Liver (tissue), 7 donors: ENCODE measurements at regions not wholly inside any gene's neighbourhood (a gene's known extent, or its start where the extent isn't known, plus 50 kb on each side); places are given as distances from the start of the nearest gene placed in this dataset.
A peak's percentile ranks its signal among the peaks of the same experiment; 100 is the strongest.

ENCODE experiments used
- DNase-seq: peaks from one replicate; pipeline ENCODE4 v3.0.0-alpha.2; 2017; ENCODE audit warnings: low spot score
- H3K27ac ChIP-seq, 2 donors: one replicate each; pipeline ENCODE4 v1.7.0; 2013; ENCODE audit warnings: inconsistent platforms in 2 of 2, low read length in 2 of 2, control low read depth in 1 of 2, low read depth in 1 of 2, mild to moderate bottlenecking in 1 of 2
- H3K27me3 ChIP-seq, 4 donors: one replicate each; pipeline versions ENCODE4 v1.6.1 to v1.7.0; 2013; ENCODE audit warnings: low read length in 3 of 4, inconsistent platforms in 1 of 4, mild to moderate bottlenecking in 1 of 4, moderate library complexity in 1 of 4; ENCODE audit not compliant: control insufficient read depth in 4 of 4, insufficient read depth in 4 of 4
- H3K36me3 ChIP-seq, 4 donors: one replicate each; pipeline versions ENCODE4 v1.6.1 to v1.7.0; 2013; ENCODE audit warnings: low read length in 3 of 4, mild to moderate bottlenecking in 3 of 4, low read depth in 1 of 4, moderate library complexity in 1 of 4; ENCODE audit not compliant: control insufficient read depth in 4 of 4, insufficient read depth in 3 of 4
- H3K4me1 ChIP-seq, 4 donors: one replicate each; pipeline versions ENCODE4 v1.6.1 to v1.7.0; 2013; ENCODE audit warnings: low read length in 3 of 4, mild to moderate bottlenecking in 3 of 4, moderate library complexity in 1 of 4; ENCODE audit not compliant: control insufficient read depth in 4 of 4, insufficient read depth in 4 of 4
- H3K4me3 ChIP-seq, 3 donors: one replicate each; pipeline versions ENCODE4 v1.6.1 to v1.7.0; 2013; ENCODE audit warnings: low read length in 3 of 3, control low read depth in 1 of 3, low read depth in 1 of 3, mild to moderate bottlenecking in 1 of 3
- H3K9ac ChIP-seq, 2 donors: one replicate each; pipeline ENCODE4 v1.7.0; 2013; ENCODE audit warnings: low read length in 2 of 2, mild to moderate bottlenecking in 2 of 2, moderate library complexity in 2 of 2, control low read depth in 1 of 2, low read depth in 1 of 2
- H3K9me3 ChIP-seq, 4 donors: one replicate each; pipeline versions ENCODE4 v1.6.1 to v1.7.0; 2013; ENCODE audit warnings: low read length in 3 of 4; ENCODE audit not compliant: control insufficient read depth in 4 of 4
- ATF3 ChIP-seq: IDR thresholded peaks from 2 replicates; pipeline ENCODE4 v1.6.1; 2016; ENCODE audit warnings: antibody characterized with exemption
- EGR1 ChIP-seq, 2 donors: IDR thresholded peaks; 2 replicates each; pipeline ENCODE4 v1.6.1; 2016 to 2018; ENCODE audit warnings: antibody characterized with exemption in 2 of 2, low read depth in 2 of 2
- FOXA1 ChIP-seq: IDR thresholded peaks from 2 replicates; pipeline ENCODE4 v1.6.1; 2016; ENCODE audit warnings: antibody characterized with exemption
- FOXA2 ChIP-seq: IDR thresholded peaks from 2 replicates; pipeline ENCODE4 v1.6.1; 2016; ENCODE audit warnings: antibody characterized with exemption
- JUND ChIP-seq, 2 donors: IDR thresholded peaks; 2 replicates each; pipeline ENCODE4 v1.6.1; 2016; ENCODE audit warnings: antibody characterized with exemption in 2 of 2
- MAX ChIP-seq: IDR thresholded peaks from 2 replicates; pipeline ENCODE4 v1.6.1; 2016; ENCODE audit warnings: antibody characterized with exemption
- REST ChIP-seq: IDR thresholded peaks from 2 replicates; pipeline ENCODE4 v1.6.1; 2016; ENCODE audit warnings: antibody characterized with exemption, mild to moderate bottlenecking
- RXRA ChIP-seq, 2 donors: IDR thresholded peaks; 2 replicates each; pipeline ENCODE4 v1.6.1; 2017 to 2018; ENCODE audit warnings: antibody characterized with exemption in 2 of 2, mild to moderate bottlenecking in 1 of 2
- SP1 ChIP-seq: IDR thresholded peaks from 2 replicates; pipeline ENCODE4 v1.6.1; 2018; ENCODE audit warnings: antibody characterized with exemption, mild to moderate bottlenecking
- ZBTB33 ChIP-seq: IDR thresholded peaks from 2 replicates; pipeline ENCODE4 v1.6.1; 2016; ENCODE audit warnings: antibody characterized with exemption
- WGBS: extraction: QIAGEN DNeasy Blood & Tissue Kit; methylation state at CpG from one replicate; pipeline ENCODE4 v1.1.7; 2013; 5-methylcytosine and 5-hydroxymethylcytosine counted together
- donor health status: healthy.
- donor health status: healthy.
- donor health status: healthy.
- donor health status: healthy.

- DNase-seq, result peak; percentile 5
- WGBS, result 93% methylated on average over 1 of the region's 1 CpG
- Histone ChIP-seq H3K36me3 (no peaks in the 10 kb centered on the region), H3K4me3 (no peak overlapping the region), H3K27ac (no peak overlapping the region), H3K27me3 (no peaks in the 10 kb centered on the region), H3K9ac (no peak overlapping the region), H3K9me3 (no peaks in the 10 kb centered on the region), H3K4me1 (no peaks in the 10 kb centered on the region)
- no peak for TF ChIP-seq ZBTB33
- no peak for TF ChIP-seq MAX
- TF ChIP-seq ATF3, result no peak
- TF ChIP-seq REST, result no peak
- no peak for TF ChIP-seq FOXA2
Measured at GRCh38 chr20:24894967-24895366, 54.1 kb upstream of the CST7 start.

- WGBS, result 72% methylated on average over 7 of the region's 7 CpGs
- Histone ChIP-seq H3K4me1 (no peaks in the 10 kb centered on the region), H3K9ac (no peak overlapping the region), H3K9me3 (no peaks in the 10 kb centered on the region), H3K4me3 (no peak overlapping the region), H3K36me3 (no peaks in the 10 kb centered on the region), H3K27ac (no peak overlapping the region), H3K27me3 (no peaks in the 10 kb centered on the region)
- peak; percentile 17 for DNase-seq
- TF ChIP-seq ATF3 (no peak), SP1 (no peak), RXRA (IDR thresholded peaks at IDR 0.05) (no peak), ZBTB33 (no peak), JUND (IDR thresholded peaks at IDR 0.05) (no peak), EGR1 (IDR thresholded peaks at IDR 0.05; ENCODE audit: low read depth in 2 of 2) (no peak), FOXA1 (no peak)
Measured at GRCh38 chr20:24895431-24895830, 53.6 kb upstream of the CST7 start.
